SK-N-SH (cell line): ENCODE measurements at regions not wholly inside any gene's neighbourhood (a gene's known extent, or its start where the extent isn't known, plus 50 kb on each side); places are given as distances from the start of the nearest gene placed in this dataset.

Experiments
- CTCF ChIA-PET: fragments of 300-600, 350-600 bp; formaldehyde crosslinking; extraction: SDS; loops from one replicate; lab custom pipeline; 2021; lab: Yijun Ruan, JAX
- POLR2A ChIA-PET: fragments of 350-600 bp; sonication (Branson Sonifier 250); formaldehyde crosslinking; extraction: SDS; loops from one replicate; lab custom pipeline; 2020; ENCODE audit warnings: antibody characterized with exemption, inconsistent platforms; lab: Yijun Ruan, JAX
- DNase-seq: peaks from one replicate; pipeline ENCODE4 v3.0.0; 2012
- H2AFZ ChIP-seq: fragments of 200-600 bp; sonication (generic); 2 replicates; pipeline ENCODE4 v1.8.1; 2016; ENCODE audit warnings: antibody characterized with exemption, mild to moderate bottlenecking, low read depth
- H3F3A ChIP-seq: fragments of 200-600 bp; sonication (generic); replicated peaks from 2 replicates; pipeline ENCODE3; 2016; ENCODE audit warnings: antibody characterized with exemption, mild to moderate bottlenecking; ENCODE audit not compliant: insufficient read depth
- H3K27ac ChIP-seq, 2 experiments: fragments of 200-500 bp in 1 of 2; fragments of 200-600 bp in 1 of 2; sonication (Bioruptor generic) in 1 of 2; sonication (generic), shearing (Covaris generic) in 1 of 2; 2 replicates each; pipeline versions ENCODE4 v1.5.1 to v1.6.1; 2014 to 2016; ENCODE audit warnings: low read depth in 2 of 2, inconsistent platforms in 1 of 2, low read length in 1 of 2, mild to moderate bottlenecking in 1 of 2, mixed read lengths in 1 of 2
- H3K27me3 ChIP-seq: fragments of 200-600 bp; sonication (generic), shearing (Covaris generic); 2 replicates; pipeline ENCODE4 v1.6.1; 2016; ENCODE audit warnings: mixed run types; ENCODE audit not compliant: insufficient read depth
- H3K36me3 ChIP-seq, 2 experiments: fragments of 200-500 bp in 1 of 2; fragments of 200-600 bp in 1 of 2; sonication (Bioruptor generic) in 1 of 2; sonication (generic) in 1 of 2; replicated peaks in 1 of 2; 2 replicates each; pipeline versions ENCODE3 to v1.5.1; 2014 to 2016; ENCODE audit warnings: low read length in 1 of 2, mild to moderate bottlenecking in 1 of 2; ENCODE audit not compliant: insufficient read depth in 2 of 2, control insufficient read depth in 1 of 2
- H3K4me1 ChIP-seq, 2 experiments: fragments of 200-500 bp in 1 of 2; fragments of 200-600 bp in 1 of 2; sonication (Bioruptor generic) in 1 of 2; sonication (generic), shearing (Covaris generic) in 1 of 2; 2 replicates each; pipeline versions ENCODE4 v1.5.1 to v1.6.1; 2014 to 2016; ENCODE audit warnings: low read depth in 1 of 2, low read length in 1 of 2, mixed run types in 1 of 2; ENCODE audit not compliant: insufficient read depth in 2 of 2, control insufficient read depth in 1 of 2
- H3K4me2 ChIP-seq: fragments of 200-600 bp; sonication (generic), shearing (Covaris generic); 2 replicates; pipeline ENCODE4 v1.6.1; 2017; ENCODE audit warnings: mixed run types
- H3K4me3 ChIP-seq, 2 experiments: fragments of 200-500 bp in 1 of 2; fragments of 200-600 bp in 1 of 2; sonication (Bioruptor generic) in 1 of 2; sonication (generic), shearing (Covaris generic) in 1 of 2; 2 replicates each; pipeline versions ENCODE4 v1.5.1 to v1.8.1; 2014 to 2016; ENCODE audit warnings: low read depth in 2 of 2, inconsistent platforms in 1 of 2, low read length in 1 of 2, mild to moderate bottlenecking in 1 of 2, mixed read lengths in 1 of 2, moderate library complexity in 1 of 2
- H3K79me2 ChIP-seq: fragments of 200-600 bp; sonication (generic); 2 replicates; pipeline ENCODE4 v1.8.1; 2017; ENCODE audit warnings: mild to moderate bottlenecking; ENCODE audit not compliant: insufficient read depth
- H3K9ac ChIP-seq: fragments of 200-600 bp; sonication (generic); 2 replicates; pipeline ENCODE4 v1.6.1; 2017; ENCODE audit warnings: mixed run types
- H3K9me2 ChIP-seq: fragments of 200-600 bp; sonication (generic); 2 replicates; pipeline ENCODE4 v1.6.1; 2017; ENCODE audit warnings: mixed run types
- H3K9me3 ChIP-seq: fragments of 200-600 bp; sonication (generic); 2 replicates; pipeline ENCODE4 v1.6.1; 2017; ENCODE audit warnings: mixed run types, mild to moderate bottlenecking, moderate library complexity
- H4K20me1 ChIP-seq: fragments of 200-600 bp; sonication (generic); 2 replicates; pipeline ENCODE4 v1.6.1; 2017; ENCODE audit warnings: mild to moderate bottlenecking, mixed run types; ENCODE audit not compliant: insufficient read depth
- CHD2 ChIP-seq: fragments of 150-350 bp; IDR thresholded peaks from 2 replicates; pipeline ENCODE4 v1.6.1; 2018; ENCODE audit warnings: low read length; ENCODE audit not compliant: partially characterized antibody
- ELF1 ChIP-seq: IDR thresholded peaks from 2 replicates; pipeline ENCODE4 v1.4.0; 2012
- EZH2phosphoT487 ChIP-seq: fragments of 200-600 bp; sonication (generic); IDR thresholded peaks from 2 replicates; pipeline ENCODE4 v1.6.1; 2017; ENCODE audit warnings: low read depth, mixed run types, mild to moderate bottlenecking, antibody characterized with exemption, moderate library complexity, borderline replicate concordance
- GABPA ChIP-seq: IDR thresholded peaks from 2 replicates; pipeline ENCODE4 v1.4.0; 2012; ENCODE audit warnings: low read depth, mild to moderate bottlenecking
- JUND ChIP-seq: IDR thresholded peaks from 2 replicates; pipeline ENCODE4 v1.4.0; 2012
- MAX ChIP-seq: IDR thresholded peaks from 2 replicates; pipeline ENCODE4 v1.4.0; 2012; ENCODE audit warnings: low read depth
- MEF2A ChIP-seq: IDR thresholded peaks from 2 replicates; pipeline ENCODE4 v1.4.0; 2012; ENCODE audit warnings: low read depth, borderline replicate concordance
- MXI1 ChIP-seq: IDR thresholded peaks from 2 replicates; pipeline ENCODE4 v1.6.1; 2012; ENCODE audit warnings: mild to moderate bottlenecking, low read depth, low read length, improper control_type of control experiment
- PBX3 ChIP-seq: IDR thresholded peaks from 2 replicates; pipeline ENCODE4; 2012
- POLR2AphosphoS5 ChIP-seq: IDR thresholded peaks from 2 replicates; pipeline ENCODE4 v1.6.1; 2012; ENCODE audit warnings: low read depth, low read length
- RAD21 ChIP-seq: IDR thresholded peaks from 2 replicates; pipeline ENCODE4 v1.6.1; 2012; ENCODE audit warnings: mild to moderate bottlenecking, low read length
- RCOR1 ChIP-seq: fragments of 150-350 bp; IDR thresholded peaks from 2 replicates; pipeline ENCODE4 v1.6.1; 2017; ENCODE audit warnings: antibody characterized with exemption, low read length
- RFX5 ChIP-seq: IDR thresholded peaks from 2 replicates; pipeline ENCODE4 v1.6.1; 2012; ENCODE audit warnings: mild to moderate bottlenecking, improper control_type of control experiment, low read length
- RXRA ChIP-seq: IDR thresholded peaks from 2 replicates; pipeline ENCODE4 v1.4.0; 2012; ENCODE audit warnings: low read depth, mild to moderate bottlenecking, borderline replicate concordance
- TAF1 ChIP-seq: IDR thresholded peaks from 2 replicates; pipeline ENCODE4 v1.6.1; 2012; ENCODE audit warnings: low read depth, mild to moderate bottlenecking, low read length, moderate library complexity, borderline replicate concordance
- USF1 ChIP-seq: IDR thresholded peaks from 2 replicates; pipeline ENCODE4 v1.4.0; 2012; ENCODE audit warnings: low read depth, borderline replicate concordance
- USF2 ChIP-seq: fragments of 150-350 bp; IDR thresholded peaks from 2 replicates; pipeline ENCODE4 v1.6.1; 2017; ENCODE audit warnings: antibody characterized with exemption, low read length, low read depth, borderline replicate concordance
- ZBTB33 ChIP-seq: IDR thresholded peaks from 2 replicates; pipeline ENCODE4 v1.4.0; 2012; ENCODE audit warnings: low read depth, borderline replicate concordance
- WGBS: methylation state at CpG from one replicate; pipeline ENCODE4 v1.1.6; 2017; ENCODE audit warnings: low lambda C conversion rate; 5-methylcytosine and 5-hydroxymethylcytosine counted together
- TF ChIP-seq, protein P1 (sequence below): fragments of 200-600 bp; sonication (generic); IDR thresholded peaks from 2 replicates; pipeline ENCODE4 v1.6.1; 2017; ENCODE audit warnings: antibody characterized with exemption, mild to moderate bottlenecking, moderate library complexity

- no peak overlapping the region for H2AFZ ChIP-seq
- no peaks in the 10 kb centered on the region for H3K9me3 ChIP-seq
- no peak for DNase-seq
- no peaks in the 10 kb centered on the region for H3K4me1 ChIP-seq
- no peak overlapping the region for H3K9ac ChIP-seq
- ChIA-PET CTCF (no interaction called here), POLR2A (no interaction called here)
- H3K36me3 ChIP-seq: no peaks in the 10 kb centered on the region
- no peaks in the 10 kb centered on the region for H3K79me2 ChIP-seq
- H4K20me1 ChIP-seq: no peaks in the 10 kb centered on the region
- no peak overlapping the region for H3K4me3 ChIP-seq
- WGBS: 29% methylated on average over 3 of the region's 3 CpGs
- H3F3A ChIP-seq: no peaks in the 10 kb centered on the region
- no peak overlapping the region for H3K4me2 ChIP-seq
- TF ChIP-seq MAX: no peak
- no peak for TF ChIP-seq ELF1
- TF ChIP-seq RAD21: no peak
- no peak for TF ChIP-seq USF1
- no peak for TF ChIP-seq TAF1
- TF ChIP-seq RXRA: no peak
- TF ChIP-seq, protein P1, sequence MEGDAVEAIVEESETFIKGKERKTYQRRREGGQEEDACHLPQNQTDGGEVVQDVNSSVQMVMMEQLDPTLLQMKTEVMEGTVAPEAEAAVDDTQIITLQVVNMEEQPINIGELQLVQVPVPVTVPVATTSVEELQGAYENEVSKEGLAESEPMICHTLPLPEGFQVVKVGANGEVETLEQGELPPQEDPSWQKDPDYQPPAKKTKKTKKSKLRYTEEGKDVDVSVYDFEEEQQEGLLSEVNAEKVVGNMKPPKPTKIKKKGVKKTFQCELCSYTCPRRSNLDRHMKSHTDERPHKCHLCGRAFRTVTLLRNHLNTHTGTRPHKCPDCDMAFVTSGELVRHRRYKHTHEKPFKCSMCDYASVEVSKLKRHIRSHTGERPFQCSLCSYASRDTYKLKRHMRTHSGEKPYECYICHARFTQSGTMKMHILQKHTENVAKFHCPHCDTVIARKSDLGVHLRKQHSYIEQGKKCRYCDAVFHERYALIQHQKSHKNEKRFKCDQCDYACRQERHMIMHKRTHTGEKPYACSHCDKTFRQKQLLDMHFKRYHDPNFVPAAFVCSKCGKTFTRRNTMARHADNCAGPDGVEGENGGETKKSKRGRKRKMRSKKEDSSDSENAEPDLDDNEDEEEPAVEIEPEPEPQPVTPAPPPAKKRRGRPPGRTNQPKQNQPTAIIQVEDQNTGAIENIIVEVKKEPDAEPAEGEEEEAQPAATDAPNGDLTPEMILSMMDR: no peak
- no peak for TF ChIP-seq MXI1
- TF ChIP-seq POLR2AphosphoS5: no peak
- no peak for TF ChIP-seq RCOR1
- TF ChIP-seq ZBTB33: no peak
- no peak for TF ChIP-seq RFX5
- no peak for TF ChIP-seq PBX3
- TF ChIP-seq JUND: no peak
- no peak for TF ChIP-seq EZH2phosphoT487
- TF ChIP-seq MEF2A: no peak
- TF ChIP-seq GABPA: no peak
- no peak for TF ChIP-seq CHD2
- TF ChIP-seq USF2: no peak
- TF ChIP-seq, all 33 proteins: peak for 0
- H3K9me2 ChIP-seq: no peaks in the 10 kb centered on the region
- no peak overlapping the region for H3K27ac ChIP-seq
- H3K27me3 ChIP-seq: no peaks in the 10 kb centered on the region
These were observed 88.6 kb downstream of the MGST1 start for GRCh38 chr12:16435875-16436554.
